Pancreas (tissue), 10 donors: ENCODE measurements at regions not wholly inside any gene's neighbourhood (a gene's known extent, or its start where the extent isn't known, plus 50 kb on each side); places are given as distances from the start of the nearest gene placed in this dataset.

ENCODE experiments used
- ATAC-seq, 4 donors: fragments of 200-7000 bp; cut with Tn5 transposase; one replicate each; pipeline versions ENCODE4 v1.8.0 to v1.9.1; 2020; ENCODE audit warnings: mild to moderate bottlenecking in 4 of 4, moderate library complexity in 4 of 4
- DNase-seq, 6 donors: peaks; one replicate each; pipeline ENCODE4 v3.0.0-alpha.2; 2020
- FAIRE-seq: peaks from 2 replicates; lab custom pipeline; 2012; peaks lifted over from hg19 to GRCh38; lab: Jason Lieb, UNC
- H3K27ac ChIP-seq, 4 donors: fragments of 200-600 bp; sonication (generic); 1 replicate in 3 of 4; 2 replicates in 1 of 4; pipeline versions ENCODE4 v1.5.0 to v1.8.0; 2020
- H3K27me3 ChIP-seq, 4 donors: fragments of 200-600 bp; one replicate each; pipeline ENCODE4 v1.8.0; 2021
- H3K36me3 ChIP-seq, 3 donors: fragments of 200-600 bp; sonication (generic) in 1 of 3; one replicate each; pipeline versions ENCODE4 v1.5.0 to v1.8.0; 2020 to 2021
- H3K4me1 ChIP-seq, 3 donors: fragments of 200-600 bp; one replicate each; pipeline ENCODE4 v1.8.0; 2021
- H3K4me3 ChIP-seq, 4 donors: fragments of 200-600 bp; sonication (generic) in 2 of 4; one replicate each; pipeline versions ENCODE4 v1.5.0 to v1.8.0; 2020 to 2021
- H3K9me3 ChIP-seq, 4 donors: fragments of 200-600 bp; one replicate each; pipeline ENCODE4 v1.8.0; 2021
- WGBS, 2 donors: extraction: QIAGEN DNeasy Blood & Tissue Kit; methylation state at CpG; one replicate each; pipeline ENCODE4 v1.1.7; 2013; 5-methylcytosine and 5-hydroxymethylcytosine counted together
- intact Hi-C, 3 donors: fragments of 100-400 bp; cut with DNase I; formaldehyde crosslinking; loops; one replicate each; pipeline versions ENCODE4 v1.11.1 to v1.14.2; 2022
- TF ChIP-seq, protein P1 (sequence below), 4 donors: fragments of 200-600 bp; sonication (generic) in 3 of 4; IDR thresholded peaks; one replicate each; pipeline versions ENCODE4 v1.5.0 to v1.8.0; 2021; ENCODE audit warnings: antibody characterized with exemption in 4 of 4
- donor health status: healthy with polysubstance abuse.
- donor health status: DM: no; HTN: no; CAD: no; lungs with moderate emphysema.
- donor health status: DM: no; HTN: no; CAD: no.
- donor health status: control.
- donor health status: control.
- donor health status: Bipolar disorder and iron deficiency.
- donor health status: DM: yes; HTN: yes; CAD: no.
- donor health status: DM: no; HTN: no; CAD: no.
- donor health status: DM: no; HTN: no; CAD: no.
- donor health status: DM: yes; HTN: yes; CAD: no.

DNA sequence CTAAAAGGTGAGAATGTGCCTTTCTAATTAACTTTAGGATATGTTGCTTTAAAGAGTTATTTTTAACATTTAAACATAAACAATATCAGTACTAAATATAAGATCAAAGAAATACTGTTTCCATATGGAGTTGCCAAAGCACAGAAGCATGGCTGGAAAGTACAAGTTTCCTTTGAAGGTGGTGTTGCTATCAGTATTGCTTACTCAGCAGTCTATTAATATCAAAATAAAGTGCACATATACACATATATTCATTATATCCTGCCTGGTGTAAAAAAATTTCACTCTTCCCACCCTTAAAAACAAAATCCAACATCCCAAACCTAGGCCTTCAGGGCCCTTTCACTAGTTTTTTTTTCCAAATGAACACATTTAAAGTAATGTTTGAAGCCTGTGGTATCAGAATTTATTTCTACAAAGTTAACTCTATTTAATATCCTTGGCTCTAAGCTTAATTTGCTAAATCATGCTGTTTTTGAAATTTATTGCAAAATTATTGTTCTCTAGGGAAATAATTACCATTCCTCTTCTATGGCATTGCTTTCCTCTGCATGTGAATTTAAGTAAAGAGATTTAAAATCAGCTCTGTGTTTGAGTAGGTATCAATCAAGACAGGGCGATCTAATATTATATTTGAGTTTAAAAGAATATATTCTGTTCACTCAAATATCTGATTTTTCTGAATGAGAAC, 192.7 kb upstream of the MEIS1 start:
- H3K36me3 ChIP-seq: no peaks in the 10 kb centered on the region
- 88% methylated on average over 1 of the region's 1 CpG for WGBS, 2 donors
- TF ChIP-seq, protein P1, sequence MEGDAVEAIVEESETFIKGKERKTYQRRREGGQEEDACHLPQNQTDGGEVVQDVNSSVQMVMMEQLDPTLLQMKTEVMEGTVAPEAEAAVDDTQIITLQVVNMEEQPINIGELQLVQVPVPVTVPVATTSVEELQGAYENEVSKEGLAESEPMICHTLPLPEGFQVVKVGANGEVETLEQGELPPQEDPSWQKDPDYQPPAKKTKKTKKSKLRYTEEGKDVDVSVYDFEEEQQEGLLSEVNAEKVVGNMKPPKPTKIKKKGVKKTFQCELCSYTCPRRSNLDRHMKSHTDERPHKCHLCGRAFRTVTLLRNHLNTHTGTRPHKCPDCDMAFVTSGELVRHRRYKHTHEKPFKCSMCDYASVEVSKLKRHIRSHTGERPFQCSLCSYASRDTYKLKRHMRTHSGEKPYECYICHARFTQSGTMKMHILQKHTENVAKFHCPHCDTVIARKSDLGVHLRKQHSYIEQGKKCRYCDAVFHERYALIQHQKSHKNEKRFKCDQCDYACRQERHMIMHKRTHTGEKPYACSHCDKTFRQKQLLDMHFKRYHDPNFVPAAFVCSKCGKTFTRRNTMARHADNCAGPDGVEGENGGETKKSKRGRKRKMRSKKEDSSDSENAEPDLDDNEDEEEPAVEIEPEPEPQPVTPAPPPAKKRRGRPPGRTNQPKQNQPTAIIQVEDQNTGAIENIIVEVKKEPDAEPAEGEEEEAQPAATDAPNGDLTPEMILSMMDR (IDR thresholded peaks at IDR 0.05): no peak
- DNase-seq: no peak
- FAIRE-seq: no peak
- no peak overlapping the region for H3K4me3 ChIP-seq
- intact Hi-C loops: no loop called here
- no peaks in the 10 kb centered on the region for H3K9me3 ChIP-seq
- H3K27me3 ChIP-seq: no peaks in the 10 kb centered on the region
- no peak overlapping the region for H3K27ac ChIP-seq
- ATAC-seq: no peak
- peaks cover 0 to 11% (median 8%) of the 10 kb centered on the region in 3 donors for H3K4me1 ChIP-seq

DNA sequence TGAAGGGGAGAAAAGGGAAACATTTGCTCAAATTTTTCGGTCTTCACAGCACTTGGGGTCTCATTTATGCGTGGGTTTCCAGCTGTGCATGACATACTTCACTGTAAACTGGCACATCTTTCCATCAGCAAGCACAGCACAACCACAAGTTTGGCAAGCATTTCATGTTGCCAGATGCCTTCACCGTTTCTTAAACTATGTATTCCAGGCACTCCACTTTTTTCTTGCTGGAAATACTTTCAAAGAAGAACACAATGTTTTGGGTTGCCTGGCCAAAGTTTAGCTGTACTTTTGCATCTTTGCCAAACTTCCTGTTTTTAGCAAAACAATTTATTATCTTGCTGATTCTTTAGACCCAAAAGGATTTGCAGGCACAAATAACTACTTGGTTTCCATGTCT, 194.6 kb upstream of the MEIS1 start:
- peak in 1 of 4 donors; percentile 48 for ATAC-seq
- Histone ChIP-seq H3K36me3 (no peaks in the 10 kb centered on the region), H3K27ac (no peak overlapping the region), H3K4me3 (no peak overlapping the region), H3K9me3 (no peaks in the 10 kb centered on the region), H3K27me3 (no peaks in the 10 kb centered on the region), H3K4me1 (peaks cover 0 to 11% (median 8%) of the 10 kb centered on the region in 3 donors)
- no peak for FAIRE-seq
- no peak for DNase-seq
- intact Hi-C loops: no loop called here
- 32 to 38% methylated on average over 3 of the region's 3 CpGs for WGBS, 2 donors
- TF ChIP-seq, protein P1 (IDR thresholded peaks at IDR 0.05): no peak

DNA sequence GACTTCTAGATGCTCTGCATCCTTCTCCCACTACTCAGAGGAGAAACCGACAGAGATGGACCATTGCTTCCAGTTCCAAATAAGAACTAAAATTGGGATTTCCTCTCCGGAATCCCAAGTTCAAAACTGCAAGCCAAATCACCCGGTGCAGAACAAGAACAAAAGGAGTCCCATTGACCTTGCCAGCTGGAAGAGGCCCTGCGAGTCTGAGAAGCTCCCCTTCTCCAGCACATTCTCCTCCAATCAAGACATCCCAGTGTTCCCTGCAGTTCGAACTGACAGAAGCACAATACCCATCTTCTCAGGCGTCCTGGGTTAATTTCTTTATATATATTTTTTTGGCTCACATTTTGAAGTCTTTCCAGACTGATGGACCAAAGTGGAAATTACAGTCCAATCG, 195.3 kb upstream of the MEIS1 start:
- ATAC-seq (no peak), FAIRE-seq (no peak), DNase-seq (no peak)
- no peak overlapping the region for H3K27ac ChIP-seq
- intact Hi-C loops: no loop called here
- peaks cover 0 to 11% (median 8%) of the 10 kb centered on the region in 3 donors for H3K4me1 ChIP-seq
- no peaks in the 10 kb centered on the region for H3K9me3 ChIP-seq
- H3K36me3 ChIP-seq: no peaks in the 10 kb centered on the region
- H3K4me3 ChIP-seq: no peak overlapping the region
- TF ChIP-seq, protein P1 (IDR thresholded peaks at IDR 0.05): no peak
- WGBS, 2 donors: 65 to 73% methylated on average over 7 of the region's 7 CpGs
- no peaks in the 10 kb centered on the region for H3K27me3 ChIP-seq

DNA sequence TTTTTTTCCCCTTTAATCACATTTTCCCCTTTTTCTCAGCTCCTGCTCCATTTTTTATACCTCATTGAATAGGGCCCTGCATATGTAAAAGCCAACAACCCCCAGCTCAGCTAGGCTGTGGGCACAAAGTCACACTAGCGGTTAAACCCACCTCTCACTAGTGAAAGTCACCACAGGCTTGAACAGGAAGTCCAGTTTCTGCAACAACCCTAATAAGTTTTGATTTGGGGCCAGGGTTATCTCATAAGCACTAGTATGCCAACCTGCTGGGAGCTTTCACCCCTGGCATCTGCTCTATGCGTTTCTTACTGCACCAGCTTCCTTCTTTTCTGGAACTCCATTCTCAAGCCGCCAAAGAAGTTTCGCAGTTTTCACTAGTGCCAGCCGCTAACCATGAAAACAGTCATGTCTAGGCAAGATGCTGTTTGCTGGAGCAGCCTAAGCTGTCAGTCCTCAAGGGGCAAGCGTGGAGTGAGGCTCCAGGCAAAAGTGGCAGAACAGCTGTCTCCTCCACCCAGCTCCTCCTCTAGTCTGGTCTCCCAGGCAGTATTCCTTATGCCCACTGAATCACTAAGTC, 197.0 kb upstream of the MEIS1 start:
- Histone ChIP-seq H3K27me3 (no peaks in the 10 kb centered on the region), H3K4me1 (peaks cover 0 to 11% (median 8%) of the 10 kb centered on the region in 3 donors), H3K36me3 (no peaks in the 10 kb centered on the region), H3K9me3 (no peaks in the 10 kb centered on the region), H3K27ac (no peak overlapping the region), H3K4me3 (no peak overlapping the region)
- no peak for DNase-seq
- ATAC-seq: no peak
- no peak for FAIRE-seq
- 86 to 87% methylated on average over 6 of the region's 6 CpGs for WGBS, 2 donors
- intact Hi-C loops: no loop called here
- TF ChIP-seq, protein P1 (IDR thresholded peaks at IDR 0.05): no peak
